H1 (cell line): ENCODE measurements at regions not wholly inside any gene's neighbourhood (a gene's known extent, or its start where the extent isn't known, plus 50 kb on each side); places are given as distances from the start of the nearest gene placed in this dataset.

Experiments used
- CTCF ChIA-PET: fragments of 300-600 bp; sonication (Branson Sonifier 250); formaldehyde crosslinking; loops from one replicate; lab custom pipeline; 2021; ENCODE audit not compliant: partially characterized antibody; lab: Charles Lee
- POLR2A ChIA-PET: fragments of 300-600 bp; sonication (Branson Sonifier 250); formaldehyde crosslinking; loops from one replicate; lab custom pipeline; 2021; ENCODE audit warnings: inconsistent platforms; ENCODE audit not compliant: partially characterized antibody; lab: Charles Lee
- DNase-seq, 2 experiments: peaks; one replicate each; pipeline versions ENCODE4 v3.0.0 to v3.0.0-alpha.2; 2010 to 2022; ENCODE audit warnings: low spot score in 2 of 2, low read depth in 1 of 2, mixed read lengths in 1 of 2
- FAIRE-seq: peaks from 2 replicates; lab custom pipeline; 2011; peaks lifted over from hg19 to GRCh38; lab: Jason Lieb, UNC
- H2AFZ ChIP-seq: 2 replicates; pipeline ENCODE4 v1.8.1; 2012; ENCODE audit warnings: low read length, inconsistent platforms
- H2AK5ac ChIP-seq: 2 replicates; pipeline ENCODE4 v1.6.1; 2013; ENCODE audit warnings: low read depth, low read length
- H2BK120ac ChIP-seq: replicated peaks from 2 replicates; pipeline ENCODE3; 2013; ENCODE audit warnings: low read depth, low read length, inconsistent platforms
- H2BK12ac ChIP-seq: 2 replicates; pipeline ENCODE4 v1.6.1; 2013; ENCODE audit warnings: low read depth, low read length
- H2BK15ac ChIP-seq: 2 replicates; pipeline ENCODE4 v1.6.1; 2013; ENCODE audit warnings: low read length
- H2BK20ac ChIP-seq: 2 replicates; pipeline ENCODE4 v1.6.1; 2013; ENCODE audit warnings: low read length
- H2BK5ac ChIP-seq: 2 replicates; pipeline ENCODE4 v1.6.1; 2013; ENCODE audit warnings: low read depth, low read length
- H3K14ac ChIP-seq: 2 replicates; pipeline ENCODE4 v1.6.1; 2013; ENCODE audit warnings: inconsistent platforms; ENCODE audit not compliant: insufficient read length
- H3K18ac ChIP-seq: 2 replicates; pipeline ENCODE4 v1.6.1; 2013; ENCODE audit warnings: low read length; ENCODE audit errors: extremely low read depth
- H3K23ac ChIP-seq: 2 replicates; pipeline ENCODE4 v1.6.1; 2013; ENCODE audit warnings: inconsistent platforms; ENCODE audit not compliant: insufficient read length
- H3K23me2 ChIP-seq: 2 replicates; pipeline ENCODE4 v1.6.1; 2013; ENCODE audit warnings: low read depth, low read length
- H3K27ac ChIP-seq: 2 replicates; pipeline ENCODE4 v1.6.1; 2011; ENCODE audit warnings: low read depth, low read length, inconsistent platforms
- H3K27me3 ChIP-seq, 4 experiments: replicated peaks in 1 of 4; 1 replicate in 1 of 4; 2 replicates in 3 of 4; pipeline versions ENCODE4 v1.6.1 to v1.8.1; 2011 to 2013; ENCODE audit warnings: low read length in 3 of 4, mild to moderate bottlenecking in 3 of 4, inconsistent platforms in 2 of 4, mixed read lengths in 2 of 4, moderate library complexity in 1 of 4; ENCODE audit not compliant: control insufficient read depth in 3 of 4, insufficient read depth in 3 of 4; ENCODE audit errors: extremely low read depth in 1 of 4
- H3K36me3 ChIP-seq, 4 experiments: 2 replicates each; pipeline versions ENCODE4 v1.6.1 to v1.8.1; 2011 to 2013; ENCODE audit warnings: mild to moderate bottlenecking in 4 of 4, low read length in 3 of 4, moderate library complexity in 2 of 4, control low read depth in 1 of 4, inconsistent platforms in 1 of 4; ENCODE audit not compliant: insufficient read depth in 4 of 4, control insufficient read depth in 2 of 4
- H3K4ac ChIP-seq: replicated peaks from 2 replicates; pipeline ENCODE3; 2013; ENCODE audit warnings: low read length, low read depth, mixed read lengths, inconsistent platforms; ENCODE audit not compliant: insufficient read length
- H3K4me1 ChIP-seq, 4 experiments: replicated peaks in 1 of 4; 1 replicate in 1 of 4; 2 replicates in 3 of 4; pipeline versions ENCODE4 v1.6.1 to v1.8.1; 2011 to 2013; ENCODE audit warnings: low read length in 3 of 4, inconsistent platforms in 2 of 4, mixed read lengths in 1 of 4; ENCODE audit not compliant: insufficient read depth in 4 of 4, control insufficient read depth in 3 of 4
- H3K4me2 ChIP-seq, 2 experiments: 2 replicates each; pipeline versions ENCODE4 v1.6.1 to v1.8.1; 2011 to 2013; ENCODE audit warnings: low read depth in 2 of 2, low read length in 2 of 2, control low read depth in 1 of 2, inconsistent platforms in 1 of 2, mild to moderate bottlenecking in 1 of 2; ENCODE audit not compliant: insufficient read depth in 1 of 2
- H3K4me3 ChIP-seq, 4 experiments: fragments of 200-600, 300-600 bp in 1 of 4; sonication (generic), shearing (Covaris generic), sonication (Bioruptor Twin) in 1 of 4; 2 replicates each; pipeline versions ENCODE4 v1.5.1 to v1.8.1; 2011 to 2016; ENCODE audit warnings: low read length in 4 of 4, low read depth in 3 of 4, control low read depth in 2 of 4, inconsistent platforms in 2 of 4, mild to moderate bottlenecking in 2 of 4, mixed read lengths in 1 of 4, moderate library complexity in 1 of 4; ENCODE audit not compliant: insufficient read depth in 2 of 4; ENCODE audit errors: extremely low read depth in 1 of 4
- H3K56ac ChIP-seq: replicated peaks from 2 replicates; pipeline ENCODE3; 2013; ENCODE audit warnings: low read depth, mild to moderate bottlenecking, mixed read lengths, low read length, inconsistent platforms; ENCODE audit not compliant: insufficient read length
- H3K79me1 ChIP-seq: 2 replicates; pipeline ENCODE4 v1.6.1; 2013; ENCODE audit warnings: low read depth, low read length, control low read depth
- H3K79me2 ChIP-seq, 2 experiments: 2 replicates each; pipeline versions ENCODE4 v1.6.1 to v1.8.1; 2012 to 2013; ENCODE audit warnings: low read length in 2 of 2, mild to moderate bottlenecking in 2 of 2, inconsistent platforms in 1 of 2; ENCODE audit not compliant: insufficient read depth in 2 of 2, control insufficient read depth in 1 of 2
- H3K9ac ChIP-seq, 4 experiments: replicated peaks in 1 of 4; 1 replicate in 1 of 4; 2 replicates in 3 of 4; pipeline versions ENCODE4 v1.6.1 to v1.8.1; 2011 to 2013; ENCODE audit warnings: low read depth in 3 of 4, low read length in 3 of 4, control low read depth in 2 of 4, mild to moderate bottlenecking in 2 of 4, moderate library complexity in 2 of 4, inconsistent platforms in 1 of 4; ENCODE audit errors: extremely low read depth in 1 of 4
- H3K9me3 ChIP-seq, 2 experiments: 2 replicates each; pipeline versions ENCODE4 v1.6.1 to v1.8.1; 2012 to 2013; ENCODE audit warnings: mild to moderate bottlenecking in 2 of 2, moderate library complexity in 2 of 2, control low read depth in 1 of 2, inconsistent platforms in 1 of 2, low read depth in 1 of 2, low read length in 1 of 2, mixed read lengths in 1 of 2; ENCODE audit not compliant: insufficient read depth in 2 of 2
- H4K20me1 ChIP-seq, 2 experiments: replicated peaks in 1 of 2; 2 replicates each; pipeline versions ENCODE3 to v1.8.1; 2011 to 2013; ENCODE audit warnings: inconsistent platforms in 2 of 2, low read length in 2 of 2, mild to moderate bottlenecking in 1 of 2; ENCODE audit not compliant: insufficient read depth in 2 of 2, control insufficient read depth in 1 of 2
- H4K5ac ChIP-seq: 2 replicates; pipeline ENCODE4 v1.6.1; 2013; ENCODE audit warnings: low read length, low read depth, mixed read lengths, inconsistent platforms; ENCODE audit not compliant: insufficient read length
- H4K8ac ChIP-seq: 2 replicates; pipeline ENCODE4 v1.8.0; 2013; ENCODE audit warnings: mild to moderate bottlenecking, moderate library complexity, low read length, inconsistent platforms; ENCODE audit not compliant: insufficient read depth; ENCODE audit errors: extremely low read depth
- H4K91ac ChIP-seq: replicated peaks from 2 replicates; pipeline ENCODE3; 2013; ENCODE audit warnings: low read length, mixed read lengths, inconsistent platforms; ENCODE audit not compliant: insufficient read length
- ASH2L ChIP-seq: fragments of 200-600, 300-600 bp; sonication (generic); IDR thresholded peaks from one replicate; pipeline ENCODE4 v1.7.1; 2017; ENCODE audit warnings: low read length
- BACH1 ChIP-seq: IDR thresholded peaks from 2 replicates; pipeline ENCODE4 v1.6.1; 2012; ENCODE audit warnings: low read length, improper control_type of control experiment
- CHD2 ChIP-seq: IDR thresholded peaks from 2 replicates; pipeline ENCODE4 v1.6.1; 2012; ENCODE audit warnings: low read length, improper control_type of control experiment
- CREB1 ChIP-seq: IDR thresholded peaks from 2 replicates; pipeline ENCODE4 v1.6.1; 2012; ENCODE audit warnings: inconsistent platforms
- KDM5A ChIP-seq: fragments of 200-600 bp; IDR thresholded peaks from 2 replicates; pipeline ENCODE4 v1.7.1; 2012; ENCODE audit warnings: mild to moderate bottlenecking, low read length, inconsistent platforms, mixed read lengths
- NRF1 ChIP-seq: IDR thresholded peaks from 2 replicates; pipeline ENCODE4 v1.6.1; 2011; ENCODE audit warnings: mild to moderate bottlenecking, low read depth, low read length, improper control_type of control experiment
- SAP30 ChIP-seq: fragments of 300-600 bp; sonication (generic); IDR thresholded peaks from 2 replicates; pipeline ENCODE4 v1.7.1; 2012; ENCODE audit warnings: low read length, moderate library complexity, mild to moderate bottlenecking, inconsistent platforms; ENCODE audit not compliant: insufficient read depth, insufficient replicate concordance
- SIRT6 ChIP-seq: IDR thresholded peaks from one replicate; pipeline ENCODE4 v1.7.1; 2012; ENCODE audit warnings: low read length, inconsistent platforms
- SP4 ChIP-seq: IDR thresholded peaks from 2 replicates; pipeline ENCODE4 v1.6.1; 2012; ENCODE audit warnings: low read length, inconsistent platforms
- SRF ChIP-seq: IDR thresholded peaks from 2 replicates; pipeline ENCODE4 v1.6.1; 2011; ENCODE audit warnings: mild to moderate bottlenecking, low read depth, low read length, moderate library complexity
- TAF7 ChIP-seq: optimal IDR thresholded peaks from 2 replicates; pipeline ENCODE3; 2011; ENCODE audit warnings: low read depth, mild to moderate bottlenecking, inconsistent platforms, low read length, moderate library complexity, borderline replicate concordance
- ZNF274 ChIP-seq: IDR thresholded peaks from 2 replicates; pipeline ENCODE4 v1.7.0; 2012; ENCODE audit warnings: low read length, borderline replicate concordance; ENCODE audit errors: extremely low read depth
- WGBS, 2 experiments: shearing (Covaris generic) in 1 of 2; methylation state at CpG; one replicate each; pipeline versions ENCODE4 v1.1.6 to v1.1.7; 2013 to 2015; ENCODE audit warnings: low lambda C conversion rate in 2 of 2, mixed read lengths in 2 of 2, inconsistent platforms in 1 of 2, low coverage in 1 of 2, missing lambda C conversion rate in 1 of 2; ENCODE audit not compliant: insufficient replicate concordance in 2 of 2, insufficient coverage in 1 of 2, insufficient read length in 1 of 2; ENCODE audit errors: extremely low coverage in 1 of 2, missing lambda C conversion rate in 1 of 2; 5-methylcytosine and 5-hydroxymethylcytosine counted together
- TF ChIP-seq, protein P1 (sequence below): IDR thresholded peaks from 2 replicates; pipeline ENCODE4 v1.6.1; 2012; ENCODE audit warnings: low read length, inconsistent platforms

DNA sequence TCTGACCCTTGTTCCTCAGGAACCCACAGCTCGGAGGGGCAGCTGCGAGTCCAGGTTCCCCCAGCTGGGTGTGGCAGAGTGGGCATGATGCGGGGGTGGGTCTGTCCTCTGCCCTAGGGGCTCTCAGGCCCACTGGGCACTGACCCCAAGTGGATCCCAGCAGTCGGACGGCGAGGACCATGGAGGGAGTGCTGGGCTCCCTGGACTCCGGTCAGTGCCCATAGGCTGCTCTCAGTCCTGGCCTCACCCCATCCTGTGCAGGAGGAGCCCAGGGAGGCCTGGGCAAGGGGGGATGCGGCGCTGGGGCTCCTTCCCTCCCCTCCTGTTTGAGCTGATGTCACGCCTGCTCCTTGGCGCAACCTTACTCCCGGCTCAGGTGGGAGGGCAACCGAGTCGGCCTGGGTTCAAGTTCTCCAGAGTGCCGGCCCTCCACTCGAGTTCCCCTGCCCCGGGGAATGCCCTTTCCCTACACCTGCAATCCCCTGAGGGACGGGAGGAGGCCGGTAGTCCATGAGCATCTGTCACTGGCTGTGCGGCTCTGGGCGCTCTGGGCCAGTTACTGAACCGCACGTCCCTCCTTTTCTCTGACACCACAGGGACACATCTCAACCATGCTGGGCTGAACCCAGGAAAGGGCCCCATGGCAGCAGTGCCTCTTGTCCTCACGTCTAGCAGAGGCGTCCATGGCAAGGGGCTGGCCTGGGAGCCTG, 52.6 kb upstream of the ACSF3 start:
- no peak overlapping the region for H3K4me3 ChIP-seq
- no peaks in the 10 kb centered on the region for H3K79me1 ChIP-seq
- H3K23me2 ChIP-seq = peaks cover 3% of the 10 kb centered on the region; the same call in 1 of the 2 replicates
- H3K4me1 ChIP-seq = peaks cover 0 to 2% (median 0%) of the 10 kb centered on the region in 4 experiments; a peak in 1 of 7 replicates
- H2BK5ac ChIP-seq = no peak overlapping the region
- no peaks in the 10 kb centered on the region for H3K36me3 ChIP-seq
- 86% methylated on average over 23 of the region's 25 CpGs; no CpG with 5 or more reads in 1 of the 2 experiments for WGBS, 2 experiments
- no peak overlapping the region for H2AFZ ChIP-seq
- DNase-seq = no peak
- H3K18ac ChIP-seq = no peak overlapping the region
- H4K91ac ChIP-seq = no peak overlapping the region
- CTCF ChIA-PET = interaction anchor here (1.2 to 1.3 kb wide), 2 partner anchors 16 to 30 kb away, joined by 3 to 4 read pairs; no protein-coding TSS in a partner anchor
- H3K56ac ChIP-seq = no peak overlapping the region
- H2BK15ac ChIP-seq = no peak overlapping the region
- H3K4ac ChIP-seq = no peak overlapping the region
- no peak overlapping the region; the same call in 1 of the 2 replicates for H4K8ac ChIP-seq
- H2BK120ac ChIP-seq = no peak overlapping the region
- H2BK20ac ChIP-seq = no peak overlapping the region
- H3K27ac ChIP-seq = no peak overlapping the region
- H4K20me1 ChIP-seq = peaks cover 0 to 2% of the 10 kb centered on the region in 2 experiments
- H3K23ac ChIP-seq = no peak overlapping the region
- H3K14ac ChIP-seq = no peak overlapping the region
- no peak overlapping the region for H2AK5ac ChIP-seq
- no peak overlapping the region for H3K4me2 ChIP-seq
- H4K5ac ChIP-seq = no peak overlapping the region
- H3K27me3 ChIP-seq = no peaks in the 10 kb centered on the region
- no peaks in the 10 kb centered on the region for H3K79me2 ChIP-seq
- FAIRE-seq = no peak
- H3K9ac ChIP-seq = no peak overlapping the region
- H2BK12ac ChIP-seq = no peak overlapping the region
- no peaks in the 10 kb centered on the region for H3K9me3 ChIP-seq
- POLR2A ChIA-PET = no interaction called here
- TF ChIP-seq ASH2L (no peak), CREB1 (no peak), KDM5A (no peak), CHD2 (no peak), SRF (no peak), ZNF274 (no peak), NRF1 (no peak), SAP30 (no peak), SP4 (no peak), SIRT6 (no peak), BACH1 (no peak), TAF7 (no peak)
- TF ChIP-seq, protein P1, sequence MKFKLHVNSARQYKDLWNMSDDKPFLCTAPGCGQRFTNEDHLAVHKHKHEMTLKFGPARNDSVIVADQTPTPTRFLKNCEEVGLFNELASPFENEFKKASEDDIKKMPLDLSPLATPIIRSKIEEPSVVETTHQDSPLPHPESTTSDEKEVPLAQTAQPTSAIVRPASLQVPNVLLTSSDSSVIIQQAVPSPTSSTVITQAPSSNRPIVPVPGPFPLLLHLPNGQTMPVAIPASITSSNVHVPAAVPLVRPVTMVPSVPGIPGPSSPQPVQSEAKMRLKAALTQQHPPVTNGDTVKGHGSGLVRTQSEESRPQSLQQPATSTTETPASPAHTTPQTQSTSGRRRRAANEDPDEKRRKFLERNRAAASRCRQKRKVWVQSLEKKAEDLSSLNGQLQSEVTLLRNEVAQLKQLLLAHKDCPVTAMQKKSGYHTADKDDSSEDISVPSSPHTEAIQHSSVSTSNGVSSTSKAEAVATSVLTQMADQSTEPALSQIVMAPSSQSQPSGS = no peak
